Muscle of arm (tissue), 1 donor: ENCODE measurements at regions not wholly inside any gene's neighbourhood (a gene's known extent, or its start where the extent isn't known, plus 50 kb on each side); places are given as distances from the start of the nearest gene placed in this dataset.
"Not testable (repeated sequence)": the region's sequence is repeated elsewhere in the genome, so short reads cannot be mapped to it uniquely, and the experiment has no call there.

Experiments used
- DNase-seq: peaks from one replicate; pipeline ENCODE4 v3.0.0-alpha.2; 2013

DNA sequence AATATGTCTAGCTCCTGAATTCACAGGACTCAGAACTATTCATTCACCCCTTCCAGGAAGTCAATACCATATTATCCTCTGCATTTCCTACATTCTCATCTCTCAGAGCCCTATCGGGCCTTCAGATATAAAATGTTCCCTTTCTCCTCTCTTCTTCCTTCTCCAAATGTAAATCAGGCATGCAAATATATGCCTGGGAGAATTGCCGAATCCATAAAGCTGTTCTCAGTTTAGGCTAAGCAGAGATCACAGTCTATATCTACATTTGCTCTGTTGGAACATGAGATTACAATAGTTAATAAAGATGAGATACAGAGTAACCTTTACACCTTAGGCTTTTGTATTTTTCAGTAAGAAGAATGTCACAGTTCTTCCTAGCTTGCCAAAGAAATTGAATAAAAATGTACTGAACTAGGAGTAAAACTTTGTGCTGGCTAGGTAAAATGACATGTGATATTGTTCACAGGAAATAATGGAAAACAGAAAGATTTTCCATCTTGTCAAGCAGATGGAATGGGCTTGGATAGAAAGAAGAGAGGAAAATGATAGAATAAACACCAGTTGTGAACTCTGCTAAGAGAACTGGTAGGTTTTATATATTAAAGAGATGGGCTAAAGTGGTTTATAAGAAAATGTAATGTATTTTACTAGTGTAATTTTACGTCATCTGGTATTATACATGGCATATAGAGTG is 161.5 kb downstream of the NRIP1 start:
- no peak for DNase-seq

DNA sequence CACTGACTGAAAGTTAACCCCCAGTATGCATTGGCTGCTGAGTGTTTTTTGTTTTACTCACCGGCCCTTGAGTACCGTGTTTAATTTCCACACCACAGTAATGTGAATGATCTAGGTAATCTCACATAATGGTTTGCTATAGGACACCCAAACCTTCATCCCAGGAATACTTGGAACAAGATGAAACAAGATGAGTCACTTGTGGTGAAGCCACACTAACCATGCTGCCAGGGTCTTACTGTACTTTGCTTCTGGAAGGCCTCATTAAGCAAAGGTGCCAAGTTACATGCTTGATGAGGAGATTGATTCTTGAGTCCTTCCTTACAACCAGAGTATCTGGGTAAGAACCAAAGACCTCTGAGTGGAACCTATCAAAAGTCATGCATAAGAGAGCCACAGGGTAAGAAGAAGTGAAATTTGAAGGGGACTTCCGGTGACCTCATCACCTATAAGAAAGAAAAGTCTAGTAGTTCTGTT is 163.3 kb downstream of the NRIP1 start:
- no peak for DNase-seq

DNA sequence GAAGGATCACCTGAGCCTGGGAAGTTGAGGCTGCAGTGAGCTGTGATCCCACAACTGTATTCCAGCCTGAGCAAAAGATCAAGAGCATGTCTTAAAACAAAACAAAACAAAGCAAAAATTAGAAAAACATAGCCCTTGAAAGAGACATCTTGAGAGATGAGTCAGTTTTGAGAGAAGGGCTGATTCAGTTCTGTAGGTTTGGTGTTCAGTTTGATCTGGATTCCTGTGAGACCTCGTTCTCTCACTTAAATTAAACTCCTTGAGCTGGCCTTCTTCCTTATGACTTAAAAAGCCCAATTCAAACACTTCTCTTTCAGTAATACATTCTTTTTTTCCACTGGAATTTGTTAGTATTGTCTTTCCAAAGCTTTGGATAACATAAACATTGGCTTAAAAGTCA is 164.2 kb downstream of the NRIP1 start:
- no peak for DNase-seq

DNA sequence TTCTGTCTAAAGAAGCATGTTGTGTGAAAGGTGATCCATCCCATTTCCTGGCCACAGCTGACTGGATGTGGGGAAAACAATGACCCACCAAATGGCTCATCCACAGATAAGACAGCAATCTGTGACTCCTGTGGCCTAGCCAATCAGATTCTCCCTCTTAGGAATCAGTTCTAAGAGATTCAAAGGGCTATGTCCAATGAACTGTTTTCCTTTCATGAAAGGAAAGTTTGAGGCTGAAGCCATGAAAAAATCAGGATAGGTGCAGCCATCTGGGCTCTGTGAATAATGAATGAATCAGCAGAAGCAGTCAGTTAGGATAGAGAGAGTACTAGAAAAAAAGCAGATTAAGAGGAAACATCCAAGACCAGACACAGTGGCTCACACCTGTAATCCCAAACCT is 164.7 kb downstream of the NRIP1 start:
- no peak for DNase-seq

DNA sequence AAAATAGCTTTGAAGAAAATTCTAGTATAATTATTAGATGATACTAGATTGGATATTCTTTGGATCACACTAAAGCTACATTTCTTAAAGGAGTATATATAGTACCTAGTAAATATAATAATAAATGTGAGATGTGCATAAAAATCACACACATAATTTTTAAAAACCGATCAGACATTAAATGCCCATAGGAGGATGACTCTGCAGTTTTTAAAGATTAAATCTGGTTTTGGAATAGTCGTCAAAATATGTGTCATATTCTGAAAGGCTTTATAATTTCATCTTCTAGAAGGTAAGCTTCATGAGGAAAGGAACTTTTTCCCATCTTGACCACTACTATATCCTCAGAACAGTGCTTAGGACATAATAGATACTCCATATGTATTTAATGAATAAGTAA is 169.0 kb downstream of the NRIP1 start:
- no peak for DNase-seq

DNA sequence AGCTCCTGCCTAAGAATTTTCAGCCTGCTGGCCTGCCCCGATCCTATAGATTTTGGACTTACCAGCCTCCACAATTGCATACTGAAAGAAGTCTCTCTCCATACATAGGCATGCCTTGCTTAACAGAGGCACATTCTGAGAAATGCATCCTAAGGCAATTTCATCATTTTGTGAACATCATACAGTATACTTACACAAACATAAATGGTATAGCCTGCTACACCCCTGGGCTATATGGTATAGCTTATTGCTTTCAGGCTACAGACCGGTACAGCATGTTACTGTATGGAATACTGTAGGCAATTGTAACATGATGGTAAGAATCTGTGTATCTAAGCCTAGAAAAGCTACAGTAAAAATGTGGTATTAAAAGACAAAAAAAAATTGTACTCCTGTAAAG is 174.7 kb downstream of the NRIP1 start:
- DNase-seq: no peak

DNA sequence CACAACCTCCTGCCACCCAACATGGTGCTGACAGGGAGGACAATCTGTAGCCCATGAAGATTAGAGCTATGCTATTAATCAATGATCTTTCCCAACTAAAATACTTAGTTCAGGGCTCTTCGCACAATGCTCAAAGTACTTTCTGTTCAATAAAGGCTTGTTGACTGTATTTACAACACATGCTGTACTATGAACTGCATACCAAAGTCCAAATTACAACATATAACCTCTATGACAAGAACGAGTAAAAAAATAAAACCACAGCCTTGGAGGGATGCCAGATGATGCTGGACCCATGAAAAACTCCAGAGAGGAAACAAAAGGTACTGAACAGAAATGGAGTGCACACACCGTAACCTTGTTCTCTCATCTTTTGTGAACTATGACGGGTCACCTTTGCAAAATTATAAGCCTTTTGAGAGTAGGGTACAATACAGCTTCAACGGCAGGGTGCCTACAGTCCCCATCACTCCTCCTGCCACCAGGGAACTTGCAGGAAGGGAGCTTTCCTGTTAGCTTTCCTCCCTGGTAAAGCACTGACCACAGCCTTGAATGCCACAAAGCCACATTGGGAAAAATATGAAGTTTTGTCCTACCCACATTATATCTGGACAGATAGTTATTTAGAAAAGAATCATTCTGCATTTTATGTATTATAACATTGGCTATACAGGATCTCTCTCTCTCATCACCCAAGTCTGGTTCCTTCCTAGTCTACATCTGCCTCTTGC is 175.6 kb downstream of the NRIP1 start:
- no peak for DNase-seq

DNA sequence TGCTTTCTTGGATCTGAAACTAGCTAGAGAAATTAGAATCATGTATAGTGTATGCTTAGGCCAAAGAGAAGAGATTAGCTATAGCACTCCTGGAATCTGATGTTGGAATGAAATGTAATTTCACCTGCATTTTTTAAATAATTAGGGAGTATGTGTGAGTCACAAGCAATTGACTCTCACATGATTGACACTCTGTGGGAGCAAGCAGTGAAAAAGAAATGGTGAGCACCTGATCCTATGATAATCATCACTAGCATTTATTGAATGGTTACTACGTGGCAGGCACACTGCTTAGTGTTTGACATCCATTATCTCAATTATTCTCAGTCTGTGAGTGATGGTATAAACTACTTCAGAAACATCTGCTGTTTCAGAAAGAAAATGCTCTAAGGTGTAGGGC is 176.6 kb downstream of the NRIP1 start:
- DNase-seq: no peak

DNA sequence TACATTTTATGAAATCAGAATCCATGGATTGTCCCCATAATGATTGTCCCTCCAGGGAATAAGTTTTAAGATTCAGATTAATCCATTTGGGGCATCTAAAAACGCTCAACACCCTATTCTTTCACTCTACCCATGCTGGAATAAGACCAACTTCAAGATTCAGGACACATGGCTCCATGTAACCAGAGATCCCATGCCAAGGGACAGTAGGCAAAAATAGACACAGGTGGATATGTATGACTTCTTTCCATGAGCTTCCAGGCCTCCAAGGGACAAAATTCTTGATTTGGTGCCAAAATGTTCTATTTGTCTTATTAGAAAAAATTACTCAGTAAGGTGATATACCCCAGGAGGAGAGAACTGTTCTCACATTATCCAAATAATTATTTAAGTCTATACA is 178.8 kb downstream of the NRIP1 start:
- no peak for DNase-seq

DNA sequence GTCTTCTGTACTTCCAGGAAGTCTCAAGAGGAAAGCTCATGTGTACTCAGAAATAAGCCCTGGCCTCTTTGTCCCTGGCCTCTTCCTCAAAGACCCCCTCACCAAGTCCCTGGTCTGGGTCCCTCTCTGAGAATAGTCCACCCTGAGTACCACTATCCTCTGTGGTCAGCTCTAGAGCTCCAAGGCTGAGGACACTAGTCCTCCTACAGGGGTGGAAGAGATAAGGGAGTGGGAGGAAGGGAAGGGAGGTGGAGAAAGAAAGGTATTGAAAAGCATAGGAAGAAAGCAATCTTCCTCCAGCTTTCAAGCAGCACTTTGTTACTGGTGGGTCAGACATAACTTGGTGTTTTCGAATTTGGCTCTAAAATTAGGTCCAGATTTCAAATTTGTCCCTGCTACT is 181.4 kb downstream of the NRIP1 start:
- no peak for DNase-seq

DNA sequence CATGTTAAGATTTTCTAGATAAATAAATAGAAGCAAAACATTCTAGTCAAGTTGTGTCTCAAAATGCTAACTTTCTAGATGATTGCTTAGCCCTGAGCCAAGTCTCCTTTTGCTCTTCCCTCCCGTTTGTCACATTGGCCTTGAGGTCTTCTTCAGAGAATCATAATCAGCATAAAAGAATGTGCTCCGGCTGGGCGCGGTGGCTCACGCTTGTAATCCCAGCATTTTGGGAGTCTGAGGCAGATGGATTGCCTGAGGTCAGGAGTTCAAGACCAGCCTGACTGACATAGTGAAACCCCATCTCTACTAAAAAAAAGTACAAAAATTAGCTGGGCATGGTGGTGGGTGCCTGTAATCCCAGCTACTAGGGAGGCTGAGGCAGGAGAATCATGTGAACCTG is 182.3 kb downstream of the NRIP1 start:
- DNase-seq: not testable (repeated sequence)

DNA sequence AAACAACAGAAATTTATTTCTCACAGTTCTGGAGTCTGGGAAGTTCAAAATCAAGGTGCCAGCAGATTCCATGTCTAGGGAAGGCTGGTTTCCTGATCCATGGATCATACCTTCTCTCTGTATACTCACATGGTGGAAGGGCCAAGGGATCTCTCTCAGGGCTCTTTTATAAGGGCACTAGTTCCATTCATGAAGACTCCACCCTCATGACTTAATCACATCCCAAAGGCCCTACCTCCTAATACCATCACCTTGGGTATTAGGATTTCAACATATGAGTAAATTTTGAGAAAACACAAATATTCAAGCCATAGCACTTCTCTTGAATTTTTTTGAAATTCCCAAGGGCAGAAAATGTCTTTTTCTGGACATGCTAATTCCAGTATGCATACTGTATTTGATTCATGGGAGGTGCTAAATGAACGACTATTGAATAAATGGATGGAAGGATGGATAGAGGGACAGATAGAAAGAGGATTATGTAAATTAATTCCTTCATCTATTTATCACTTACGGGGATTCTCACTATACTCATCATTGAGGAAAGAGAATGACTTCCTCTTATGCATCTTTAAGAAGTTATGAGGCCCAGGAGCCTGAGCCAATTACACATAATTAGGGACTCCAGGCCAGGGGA is 182.8 kb downstream of the NRIP1 start:
- no peak for DNase-seq

DNA sequence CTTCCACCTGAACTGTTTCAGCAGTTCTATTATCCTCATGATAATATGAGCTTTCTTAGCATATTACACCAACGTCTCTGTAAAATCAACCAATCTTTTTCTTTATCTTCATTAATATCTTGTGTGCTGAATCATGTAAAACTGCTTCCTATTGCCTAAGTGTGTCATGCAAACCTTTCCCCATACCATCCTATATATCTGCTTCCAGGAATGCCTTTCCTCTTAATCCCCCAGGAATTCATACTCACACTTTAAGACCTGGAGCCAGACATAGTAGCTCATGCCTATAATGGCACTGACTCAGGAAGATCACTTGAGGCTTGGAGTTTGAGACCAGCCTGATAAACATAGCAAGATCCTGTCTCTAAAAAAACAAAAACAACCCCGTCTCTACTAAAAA is 183.9 kb downstream of the NRIP1 start:
- DNase-seq: no peak

DNA sequence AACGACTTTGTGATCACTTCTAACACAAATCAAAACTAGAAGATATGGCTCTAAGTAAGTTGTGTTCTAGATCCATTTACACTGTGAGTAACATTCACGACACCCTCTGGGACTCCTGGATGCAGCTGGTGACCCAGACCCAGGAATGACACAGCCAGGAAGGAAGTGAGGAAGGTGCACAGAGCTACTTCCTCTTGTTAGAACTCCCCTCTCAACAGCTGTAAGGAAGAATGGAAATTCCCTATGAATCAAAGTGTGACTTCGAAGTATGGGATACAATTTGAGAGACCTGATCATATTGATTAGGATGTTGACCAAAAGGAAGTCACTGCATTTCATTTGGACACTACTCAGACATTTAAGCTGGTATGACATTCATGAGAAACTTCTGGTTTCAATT is 185.3 kb downstream of the NRIP1 start:
- DNase-seq: no peak

DNA sequence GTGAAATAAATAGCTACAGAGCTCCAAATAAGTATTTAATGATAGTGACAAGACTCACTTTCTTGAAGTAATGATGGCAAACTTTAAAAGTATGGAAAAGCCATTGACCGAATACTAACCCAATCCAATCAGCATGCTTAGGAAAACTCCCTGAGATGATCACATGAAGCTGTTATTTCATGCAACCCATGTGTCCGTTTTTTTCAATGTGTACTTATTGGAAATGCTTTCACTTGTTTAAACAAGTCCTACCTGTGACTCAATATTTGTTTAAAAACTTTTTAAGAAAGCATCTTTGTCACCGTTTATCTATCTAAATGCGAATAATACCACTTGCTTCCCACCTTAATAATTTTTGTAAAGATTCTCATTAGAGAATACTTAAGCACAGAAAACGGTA is 185.8 kb downstream of the NRIP1 start:
- DNase-seq: no peak

DNA sequence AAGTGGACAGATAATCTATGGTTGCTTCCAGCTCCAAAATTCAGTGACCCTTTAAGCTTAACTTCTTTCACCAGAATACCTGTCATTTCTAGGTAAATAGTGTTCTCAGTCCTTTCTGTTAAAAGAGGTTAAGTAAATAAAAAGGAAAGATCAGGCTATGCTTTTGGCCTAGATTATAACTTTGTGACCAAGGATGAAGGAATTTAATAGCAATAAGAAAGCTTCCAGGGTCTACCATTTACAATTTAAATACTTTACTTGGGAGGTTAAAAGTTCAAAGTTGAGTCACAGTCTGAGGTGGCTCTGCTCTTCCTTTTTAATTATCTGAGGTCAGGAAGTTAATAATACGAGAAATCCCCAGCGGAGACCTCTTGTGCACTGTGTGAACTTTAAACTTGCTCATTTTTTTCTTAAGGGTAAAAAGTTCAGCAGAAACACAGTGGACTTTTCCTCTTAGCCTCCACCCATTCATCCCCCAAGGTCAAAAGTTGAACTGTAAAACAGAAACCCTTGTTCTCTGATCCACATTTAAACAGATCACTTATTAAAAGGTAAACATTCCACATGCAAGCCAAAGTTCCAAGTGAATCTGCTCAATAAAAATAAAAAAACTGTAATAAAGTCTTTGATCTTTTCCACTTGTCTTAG is 187.1 kb downstream of the NRIP1 start:
- no peak for DNase-seq

DNA sequence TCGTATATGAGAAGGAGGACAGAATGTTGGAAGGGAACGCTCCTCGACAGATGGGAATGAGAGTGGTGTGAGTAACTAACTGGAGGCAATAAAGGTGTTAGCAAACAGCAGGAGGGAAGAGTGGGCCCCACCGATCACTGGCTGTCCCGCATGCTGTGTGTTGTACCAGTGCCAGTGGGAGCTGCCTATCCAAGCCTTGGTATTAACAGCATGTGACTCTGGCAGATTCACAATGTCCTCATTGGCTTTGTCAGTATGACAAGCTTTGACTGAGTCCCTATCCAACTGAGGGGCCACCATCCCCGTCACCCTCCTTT is 188.3 kb downstream of the NRIP1 start:
- no peak for DNase-seq

DNA sequence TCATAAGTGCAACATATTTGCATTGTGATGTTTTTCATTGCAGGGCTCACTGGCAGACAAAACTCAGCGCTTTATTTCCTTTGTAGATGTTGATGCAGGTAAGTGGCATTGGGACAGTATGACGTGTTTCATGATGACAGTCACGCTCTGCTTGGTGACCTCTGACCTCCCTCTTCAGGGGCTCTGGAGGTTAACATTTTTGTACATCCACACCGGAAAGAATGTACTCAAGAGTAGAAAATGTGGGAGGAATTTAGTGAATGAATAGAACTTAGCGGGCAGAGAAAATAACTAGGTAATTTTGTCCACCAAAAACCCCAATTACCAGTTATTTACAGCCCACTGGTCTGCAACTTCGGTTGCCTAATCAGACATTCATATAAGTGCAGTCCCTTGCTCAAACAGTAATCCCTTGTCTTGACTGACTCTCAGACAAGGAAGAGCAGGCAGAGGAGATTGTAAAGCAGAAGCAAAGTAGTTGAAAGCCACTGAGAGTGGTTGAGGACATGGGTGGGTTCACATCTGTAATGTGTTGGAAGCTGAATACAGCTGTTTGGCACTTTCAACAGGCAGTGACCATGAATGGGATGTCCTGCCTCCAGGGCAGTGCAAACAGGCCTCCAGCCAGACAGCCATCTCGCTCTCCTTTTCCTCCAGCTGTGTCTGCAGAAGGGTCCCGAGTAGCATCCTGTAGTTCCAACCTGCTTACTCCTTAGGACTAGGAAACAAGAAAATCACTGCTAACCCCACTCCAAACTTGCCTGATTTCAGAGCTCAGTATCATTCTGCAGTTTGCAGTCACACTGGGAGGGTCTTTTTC is 188.9 kb downstream of the NRIP1 start:
- DNase-seq: no peak

DNA sequence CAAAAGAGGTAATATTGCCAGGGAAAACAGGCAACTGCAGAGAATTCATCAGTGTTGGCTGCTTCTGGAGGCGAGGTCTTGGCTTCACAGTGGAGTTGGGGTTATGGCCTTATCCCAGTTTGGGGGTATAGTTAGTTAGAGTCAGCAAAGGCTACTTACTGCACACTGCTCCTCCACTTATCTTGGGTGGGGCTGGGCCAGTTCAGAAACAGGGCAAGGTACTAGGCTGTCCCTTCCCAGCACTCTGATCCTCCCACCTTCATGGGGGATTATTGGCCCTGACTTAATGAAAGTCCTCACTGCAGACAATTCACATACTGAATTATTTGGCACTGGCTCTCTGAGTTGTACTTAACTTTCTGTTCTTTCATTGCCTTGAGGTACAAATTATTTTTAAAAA is 189.6 kb downstream of the NRIP1 start:
- DNase-seq: no peak

DNA sequence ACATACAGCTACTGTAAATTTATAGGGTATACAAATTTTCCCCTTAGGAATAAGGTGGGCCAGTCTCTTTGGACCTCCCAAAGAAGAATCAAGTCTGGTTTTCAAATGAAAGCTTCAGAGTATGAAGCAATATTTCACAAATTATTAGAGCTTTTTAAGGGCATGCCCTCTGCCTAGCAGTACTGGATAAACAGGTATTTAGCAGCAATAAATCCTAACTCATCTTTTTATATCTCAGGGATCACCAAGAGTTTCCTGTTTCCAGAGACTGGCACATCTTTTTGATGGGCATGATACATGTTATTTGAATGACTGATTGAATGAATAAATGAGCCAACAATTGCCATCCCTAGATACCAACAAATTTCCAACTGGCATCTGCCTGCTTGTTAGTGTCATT is 190.4 kb downstream of the NRIP1 start:
- DNase-seq: no peak

DNA sequence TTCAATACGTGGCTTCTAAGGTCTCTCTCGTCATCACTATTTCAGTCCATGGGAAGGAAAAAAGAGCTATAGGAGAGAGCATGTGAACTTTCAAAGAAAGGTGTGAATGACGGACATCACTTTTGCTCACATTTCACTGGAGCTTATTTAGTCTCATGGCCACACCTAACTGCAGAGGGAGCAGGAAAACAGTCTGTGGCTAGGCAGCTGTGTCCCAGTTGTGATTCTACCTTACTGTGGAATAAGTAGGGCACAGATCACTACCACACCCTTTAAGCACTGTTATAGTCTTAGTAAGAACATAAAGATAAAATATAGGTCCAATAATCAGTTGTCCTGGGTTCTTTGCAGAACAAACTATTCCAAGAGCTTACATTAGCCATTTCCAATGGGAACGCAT is 192.9 kb downstream of the NRIP1 start:
- DNase-seq: no peak

DNA sequence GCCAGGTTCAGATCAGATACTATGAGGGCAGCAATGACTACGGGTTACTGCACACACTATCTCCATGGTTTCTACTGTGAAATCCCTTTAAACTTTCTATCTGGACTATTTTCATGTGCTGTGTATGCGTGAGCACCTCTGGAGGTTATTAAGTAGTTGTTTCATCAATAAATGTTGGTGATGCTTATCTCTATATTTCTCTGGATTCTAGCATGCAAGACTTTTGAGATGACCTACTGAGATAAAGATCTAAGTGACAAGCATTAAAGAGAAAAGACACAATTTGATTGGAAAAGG is 194.0 kb downstream of the NRIP1 start:
- no peak for DNase-seq
